GM12872 (cell line): ENCODE measurements at regions not wholly inside any gene's neighbourhood (a gene's known extent, or its start where the extent isn't known, plus 50 kb on each side); places are given as distances from the start of the nearest gene placed in this dataset.

Source experiments
- CTCF ChIP-seq: IDR thresholded peaks from 3 replicates; pipeline ENCODE4 v1.5.1; 2011; ENCODE audit warnings: low read depth, mild to moderate bottlenecking, low read length, moderate library complexity; ENCODE audit not compliant: insufficient read depth

DNA sequence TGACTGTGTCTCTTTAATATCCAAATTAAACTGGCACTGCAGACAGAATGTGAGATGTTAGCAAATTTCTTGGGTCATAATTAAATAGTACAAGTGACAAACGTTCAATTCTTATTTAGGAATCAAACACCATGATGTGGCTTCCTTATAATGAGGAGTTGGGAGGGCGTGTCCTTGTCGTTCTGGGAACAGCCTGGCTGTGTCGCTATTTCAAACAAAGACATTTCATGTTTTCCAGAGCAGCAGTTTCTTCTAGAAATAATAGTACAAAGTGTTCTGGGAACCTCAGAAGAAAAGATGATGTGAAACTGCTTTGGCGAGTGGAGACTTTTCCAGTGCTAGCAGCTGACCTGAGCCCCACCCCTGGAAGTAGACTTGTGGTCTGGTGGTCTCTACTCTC lies 301.7 kb upstream of the N4BP1 start:
- TF ChIP-seq CTCF, result no peak

GRCh38 chr16:48910214-48910613 lies 300.2 kb upstream of the N4BP1 start:
- TF ChIP-seq CTCF, result no peak

- TF ChIP-seq CTCF, result no peak
Measured at GRCh38 chr16:48909231-48909630, 299.3 kb upstream of the N4BP1 start.

- no peak for TF ChIP-seq CTCF
Measured at GRCh38 chr16:48907906-48908634, 298.1 kb upstream of the N4BP1 start.

GRCh38 chr16:48905632-48906505 lies 295.9 kb upstream of the N4BP1 start:
- no peak for TF ChIP-seq CTCF

DNA sequence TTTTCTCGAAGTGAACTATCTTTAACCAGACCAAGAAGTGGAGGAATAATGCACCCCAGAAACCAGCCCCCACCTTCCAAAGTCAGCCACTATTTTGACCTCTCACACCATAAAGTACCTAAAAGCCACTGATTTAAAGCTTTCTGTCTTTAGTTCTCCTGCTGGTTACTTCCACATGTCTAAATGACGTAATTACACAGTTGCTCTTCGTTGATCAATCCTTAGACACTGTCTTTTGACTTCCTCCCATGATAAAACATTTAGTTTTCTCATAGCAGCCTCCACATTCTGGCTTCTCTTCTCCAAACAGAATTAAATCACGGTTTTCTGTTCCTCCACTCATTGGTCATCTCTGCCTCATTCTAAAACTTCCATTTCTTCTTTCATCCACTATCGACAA lies 294.4 kb upstream of the N4BP1 start:
- no peak for TF ChIP-seq CTCF

- no peak for TF ChIP-seq CTCF
Measured at GRCh38 chr16:48903039-48903438, 293.1 kb upstream of the N4BP1 start.
